HUES48 (cell line): ENCODE measurements at regions not wholly inside any gene's neighbourhood (a gene's known extent, or its start where the extent isn't known, plus 50 kb on each side); places are given as distances from the start of the nearest gene placed in this dataset.

Experiments
- H3K27ac ChIP-seq: one replicate; pipeline ENCODE4 v1.7.0; 2013; ENCODE audit warnings: low read depth, low read length, inconsistent platforms
- H3K27me3 ChIP-seq: 2 replicates; pipeline ENCODE4 v1.6.1; 2013; ENCODE audit warnings: mild to moderate bottlenecking, low read length; ENCODE audit not compliant: control insufficient read depth, insufficient read depth
- H3K36me3 ChIP-seq: 2 replicates; pipeline ENCODE4 v1.6.1; 2013; ENCODE audit warnings: low read length; ENCODE audit not compliant: control insufficient read depth, insufficient read depth
- H3K4me1 ChIP-seq: 2 replicates; pipeline ENCODE4 v1.6.1; 2013; ENCODE audit warnings: mild to moderate bottlenecking, low read length; ENCODE audit not compliant: control insufficient read depth, insufficient read depth
- H3K4me3 ChIP-seq: 2 replicates; pipeline ENCODE4 v1.5.1; 2013; ENCODE audit warnings: mild to moderate bottlenecking, low read depth, low read length
- H3K9ac ChIP-seq: 2 replicates; pipeline ENCODE4 v1.6.1; 2013; ENCODE audit warnings: mild to moderate bottlenecking, low read depth, low read length, moderate library complexity
- H3K9me3 ChIP-seq: 2 replicates; pipeline ENCODE4 v1.6.1; 2013; ENCODE audit warnings: low read length; ENCODE audit not compliant: control insufficient read depth, insufficient read depth

GRCh38 chr17:53106886-53107285 is 715.8 kb upstream of the KIF2B start:
- H3K36me3 ChIP-seq = no peaks in the 10 kb centered on the region

GRCh38 chr17:53101706-53102105 is 721.0 kb upstream of the KIF2B start:
- no peak overlapping the region for H3K9ac ChIP-seq
- H3K4me3 ChIP-seq = no peak overlapping the region
- no peaks in the 10 kb centered on the region for H3K9me3 ChIP-seq
- no peaks in the 10 kb centered on the region for H3K36me3 ChIP-seq
- no peak overlapping the region for H3K27ac ChIP-seq
- H3K27me3 ChIP-seq = no peaks in the 10 kb centered on the region
- no peaks in the 10 kb centered on the region for H3K4me1 ChIP-seq

More at GRCh38 chr17:53106886-53107285, 715.8 kb upstream of the KIF2B start:
- Histone ChIP-seq H3K27ac (no peak overlapping the region), H3K9ac (no peak overlapping the region), H3K9me3 (no peaks in the 10 kb centered on the region), H3K27me3 (no peaks in the 10 kb centered on the region), H3K4me3 (no peak overlapping the region), H3K4me1 (no peaks in the 10 kb centered on the region)

- Histone ChIP-seq H3K27me3 (no peaks in the 10 kb centered on the region), H3K27ac (no peak overlapping the region), H3K4me3 (no peak overlapping the region), H3K9ac (no peak overlapping the region), H3K36me3 (no peaks in the 10 kb centered on the region), H3K9me3 (no peaks in the 10 kb centered on the region), H3K4me1 (no peaks in the 10 kb centered on the region)
These were observed 722.6 kb upstream of the KIF2B start for GRCh38 chr17:53100126-53100525.

- Histone ChIP-seq H3K4me1 (no peaks in the 10 kb centered on the region), H3K4me3 (no peak overlapping the region), H3K36me3 (no peaks in the 10 kb centered on the region), H3K27me3 (no peaks in the 10 kb centered on the region), H3K27ac (no peak overlapping the region), H3K9ac (no peak overlapping the region), H3K9me3 (no peaks in the 10 kb centered on the region)
These were observed 729.3 kb upstream of the KIF2B start for GRCh38 chr17:53093391-53093790.

GRCh38 chr17:53092072-53092471 is 730.7 kb upstream of the KIF2B start:
- H3K27me3 ChIP-seq = no peaks in the 10 kb centered on the region
- H3K4me3 ChIP-seq = no peak overlapping the region

GRCh38 chr17:53090770-53091169 is 732.0 kb upstream of the KIF2B start:
- H3K27ac ChIP-seq = no peak overlapping the region
- no peaks in the 10 kb centered on the region for H3K27me3 ChIP-seq
- no peak overlapping the region for H3K9ac ChIP-seq
- no peaks in the 10 kb centered on the region for H3K36me3 ChIP-seq
- no peak overlapping the region for H3K4me3 ChIP-seq
- H3K4me1 ChIP-seq = no peaks in the 10 kb centered on the region
- H3K9me3 ChIP-seq = no peaks in the 10 kb centered on the region

More at GRCh38 chr17:53092072-53092471, 730.7 kb upstream of the KIF2B start:
- Histone ChIP-seq H3K9ac (no peak overlapping the region), H3K9me3 (no peaks in the 10 kb centered on the region), H3K4me1 (no peaks in the 10 kb centered on the region), H3K36me3 (no peaks in the 10 kb centered on the region), H3K27ac (no peak overlapping the region)

GRCh38 chr17:53088481-53088880 is 734.2 kb upstream of the KIF2B start:
- Histone ChIP-seq H3K4me1 (no peaks in the 10 kb centered on the region), H3K9me3 (no peaks in the 10 kb centered on the region), H3K27me3 (no peaks in the 10 kb centered on the region), H3K4me3 (no peak overlapping the region), H3K27ac (no peak overlapping the region), H3K36me3 (no peaks in the 10 kb centered on the region), H3K9ac (no peak overlapping the region)

- H3K36me3 ChIP-seq = no peaks in the 10 kb centered on the region
- no peaks in the 10 kb centered on the region for H3K27me3 ChIP-seq
- no peak overlapping the region for H3K9ac ChIP-seq
- peaks cover 14% of the 10 kb centered on the region for H3K4me1 ChIP-seq
- peaks cover 13% of the 10 kb centered on the region for H3K9me3 ChIP-seq
- H3K27ac ChIP-seq = peak overlapping the region; percentile 56
- H3K4me3 ChIP-seq = peak overlapping the region; percentile 43
These were observed 761.3 kb upstream of the KIF2B start for GRCh38 chr17:53061446-53061845.

- H3K4me1 ChIP-seq = peaks cover 14% of the 10 kb centered on the region
- no peaks in the 10 kb centered on the region for H3K36me3 ChIP-seq
- H3K27ac ChIP-seq = no peak overlapping the region
- H3K9ac ChIP-seq = no peak overlapping the region
- H3K27me3 ChIP-seq = no peaks in the 10 kb centered on the region
- no peak overlapping the region for H3K4me3 ChIP-seq
- peaks cover 7% of the 10 kb centered on the region for H3K9me3 ChIP-seq
These were observed 764.7 kb upstream of the KIF2B start for GRCh38 chr17:53058031-53058430.

- no peaks in the 10 kb centered on the region for H3K4me1 ChIP-seq
- no peak overlapping the region for H3K27ac ChIP-seq
- no peaks in the 10 kb centered on the region for H3K36me3 ChIP-seq
- no peak overlapping the region for H3K4me3 ChIP-seq
- no peaks in the 10 kb centered on the region; the same call in 1 of the 2 replicates for H3K9me3 ChIP-seq
- H3K9ac ChIP-seq = no peak overlapping the region
- H3K27me3 ChIP-seq = no peaks in the 10 kb centered on the region
These were observed 775.9 kb upstream of the KIF2B start for GRCh38 chr17:53046781-53047180.

GRCh38 chr17:53039981-53040380 is 782.7 kb upstream of the KIF2B start:
- no peaks in the 10 kb centered on the region for H3K4me1 ChIP-seq
- H3K36me3 ChIP-seq = no peaks in the 10 kb centered on the region
- no peak overlapping the region for H3K4me3 ChIP-seq

GRCh38 chr17:53033297-53033696 is 789.4 kb upstream of the KIF2B start:
- Histone ChIP-seq H3K27me3 (no peaks in the 10 kb centered on the region), H3K4me1 (peaks cover 8% of the 10 kb centered on the region), H3K36me3 (no peaks in the 10 kb centered on the region), H3K9me3 (no peaks in the 10 kb centered on the region), H3K27ac (peak overlapping the region; percentile 15), H3K9ac (no peak overlapping the region), H3K4me3 (no peak overlapping the region)

More at GRCh38 chr17:53039981-53040380, 782.7 kb upstream of the KIF2B start:
- Histone ChIP-seq H3K27me3 (no peaks in the 10 kb centered on the region), H3K27ac (no peak overlapping the region), H3K9ac (no peak overlapping the region), H3K9me3 (no peaks in the 10 kb centered on the region; the same call in 1 of the 2 replicates)
